Stimulated activated CD4-positive, alpha-beta T cell treated with anti-CD3 and anti-CD28 coated beads, Interleukin-15, amount 100 ng/mL, for 48 hours (primary cell): ENCODE measurements at regions not wholly inside any gene's neighbourhood (a gene's known extent, or its start where the extent isn't known, plus 50 kb on each side); places are given as distances from the start of the nearest gene placed in this dataset.
A peak's percentile ranks its signal among the peaks of the same experiment; 100 is the strongest.

Experiments
- DNase-seq, 2 donors: peaks; one replicate each; pipeline ENCODE4 v3.0.0-alpha.2; 2020; ENCODE audit warnings: low read depth in 2 of 2

- DNase-seq = no peak
Observed at GRCh38 chr15:31262901-31263671, 63.5 kb upstream of the KLF13 start.

GRCh38 chr15:31263751-31264558, 62.7 kb upstream of the KLF13 start:
- peak; percentile 44 to 56 for DNase-seq

- no peak for DNase-seq
Observed at GRCh38 chr15:31264559-31265089, 62.0 kb upstream of the KLF13 start.

GRCh38 chr15:31265090-31265870, 61.4 kb upstream of the KLF13 start:
- DNase-seq = no peak

- peak; percentile 47 to 51 for DNase-seq
Observed at GRCh38 chr15:31265871-31266711, 60.5 kb upstream of the KLF13 start.

GRCh38 chr15:31266712-31267111, 59.9 kb upstream of the KLF13 start:
- DNase-seq = no peak

- DNase-seq = no peak
Observed at GRCh38 chr15:31267161-31268107, 59.2 kb upstream of the KLF13 start.

- DNase-seq = no peak
Observed at GRCh38 chr15:31268108-31268501, 58.5 kb upstream of the KLF13 start.

GRCh38 chr15:31268911-31269784, 57.5 kb upstream of the KLF13 start:
- DNase-seq = no peak

- DNase-seq = no peak
Observed at GRCh38 chr15:31269816-31270575, 56.6 kb upstream of the KLF13 start.

GRCh38 chr15:31270767-31271166, 55.9 kb upstream of the KLF13 start:
- no peak for DNase-seq

GRCh38 chr15:31271224-31271635, 55.4 kb upstream of the KLF13 start:
- DNase-seq = no peak

GRCh38 chr15:31271711-31272557, 54.7 kb upstream of the KLF13 start:
- DNase-seq = no peak

GRCh38 chr15:31272558-31273257, 53.9 kb upstream of the KLF13 start:
- no peak for DNase-seq

- no peak for DNase-seq
Observed at GRCh38 chr15:31273258-31273941, 53.2 kb upstream of the KLF13 start.
